Osteocyte (in vitro differentiated cells): ENCODE measurements at regions not wholly inside any gene's neighbourhood (a gene's known extent, or its start where the extent isn't known, plus 50 kb on each side); places are given as distances from the start of the nearest gene placed in this dataset.
"Not testable (repeated sequence)": the region's sequence is repeated elsewhere in the genome, so short reads cannot be mapped to it uniquely, and the experiment has no call there.

Experiments
- DNase-seq: peaks from one replicate; pipeline ENCODE4 v3.0.0; 2021; ENCODE audit warnings: mixed read lengths; ENCODE audit not compliant: unreplicated experiment; ENCODE audit errors: extremely low spot score
- H3K27ac Mint-ChIP-seq: one replicate; pipeline ENCODE4 v1.8.0; 2021; ENCODE audit warnings: mild to moderate bottlenecking, mixed read lengths; ENCODE audit not compliant: unreplicated experiment
- H3K27me3 Mint-ChIP-seq: one replicate; pipeline ENCODE4 v1.8.0; 2021; ENCODE audit warnings: mixed read lengths; ENCODE audit not compliant: unreplicated experiment
- H3K36me3 Mint-ChIP-seq: one replicate; pipeline ENCODE4 v1.8.0; 2021; ENCODE audit warnings: mixed read lengths; ENCODE audit not compliant: unreplicated experiment
- H3K4me1 Mint-ChIP-seq: one replicate; pipeline ENCODE4 v1.8.0; 2021; ENCODE audit warnings: mixed read lengths; ENCODE audit not compliant: unreplicated experiment
- H3K4me3 Mint-ChIP-seq: one replicate; pipeline ENCODE4 v1.8.0; 2021; ENCODE audit warnings: mild to moderate bottlenecking, moderate library complexity, mixed read lengths; ENCODE audit not compliant: unreplicated experiment
- H3K9me3 Mint-ChIP-seq: one replicate; pipeline ENCODE4 v1.8.0; 2021; ENCODE audit warnings: mixed read lengths; ENCODE audit not compliant: unreplicated experiment
- TF ChIP-seq, protein P1 (sequence below): fragments of 200-600 bp; sonication (generic); IDR thresholded peaks from 2 replicates; pipeline ENCODE4 v1.5.0; 2021; ENCODE audit warnings: antibody characterized with exemption, mild to moderate bottlenecking, moderate library complexity

DNA sequence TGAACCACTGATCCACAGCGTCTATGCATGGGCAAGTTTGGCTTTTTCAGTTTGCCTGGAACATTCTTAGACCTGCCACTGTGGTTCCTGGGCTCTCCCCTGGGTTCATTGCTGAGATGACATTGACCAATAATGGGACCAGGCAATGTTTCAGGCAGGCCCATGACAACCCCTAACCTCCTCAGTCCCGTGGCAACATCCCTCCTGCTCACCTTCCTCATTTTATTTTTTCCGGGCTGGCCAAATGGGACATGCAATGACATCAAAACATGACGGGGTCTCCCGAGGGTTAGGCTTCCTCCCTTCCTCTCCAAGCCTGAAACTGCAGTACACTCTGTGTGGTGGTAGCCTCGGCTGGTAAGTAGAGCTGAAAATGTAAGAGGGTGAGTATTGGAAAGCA, 234.0 kb upstream of the RREB1 start:
- H3K27ac Mint-ChIP-seq, result no peak overlapping the region
- H3K36me3 Mint-ChIP-seq, result no peaks in the 10 kb centered on the region
- H3K4me3 Mint-ChIP-seq, result no peak overlapping the region
- H3K27me3 Mint-ChIP-seq, result peaks cover 2% of the 10 kb centered on the region
- peaks cover 6% of the 10 kb centered on the region for H3K9me3 Mint-ChIP-seq
- no peaks in the 10 kb centered on the region for H3K4me1 Mint-ChIP-seq
- DNase-seq, result no peak
- TF ChIP-seq, protein P1, sequence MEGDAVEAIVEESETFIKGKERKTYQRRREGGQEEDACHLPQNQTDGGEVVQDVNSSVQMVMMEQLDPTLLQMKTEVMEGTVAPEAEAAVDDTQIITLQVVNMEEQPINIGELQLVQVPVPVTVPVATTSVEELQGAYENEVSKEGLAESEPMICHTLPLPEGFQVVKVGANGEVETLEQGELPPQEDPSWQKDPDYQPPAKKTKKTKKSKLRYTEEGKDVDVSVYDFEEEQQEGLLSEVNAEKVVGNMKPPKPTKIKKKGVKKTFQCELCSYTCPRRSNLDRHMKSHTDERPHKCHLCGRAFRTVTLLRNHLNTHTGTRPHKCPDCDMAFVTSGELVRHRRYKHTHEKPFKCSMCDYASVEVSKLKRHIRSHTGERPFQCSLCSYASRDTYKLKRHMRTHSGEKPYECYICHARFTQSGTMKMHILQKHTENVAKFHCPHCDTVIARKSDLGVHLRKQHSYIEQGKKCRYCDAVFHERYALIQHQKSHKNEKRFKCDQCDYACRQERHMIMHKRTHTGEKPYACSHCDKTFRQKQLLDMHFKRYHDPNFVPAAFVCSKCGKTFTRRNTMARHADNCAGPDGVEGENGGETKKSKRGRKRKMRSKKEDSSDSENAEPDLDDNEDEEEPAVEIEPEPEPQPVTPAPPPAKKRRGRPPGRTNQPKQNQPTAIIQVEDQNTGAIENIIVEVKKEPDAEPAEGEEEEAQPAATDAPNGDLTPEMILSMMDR, result no peak

DNA sequence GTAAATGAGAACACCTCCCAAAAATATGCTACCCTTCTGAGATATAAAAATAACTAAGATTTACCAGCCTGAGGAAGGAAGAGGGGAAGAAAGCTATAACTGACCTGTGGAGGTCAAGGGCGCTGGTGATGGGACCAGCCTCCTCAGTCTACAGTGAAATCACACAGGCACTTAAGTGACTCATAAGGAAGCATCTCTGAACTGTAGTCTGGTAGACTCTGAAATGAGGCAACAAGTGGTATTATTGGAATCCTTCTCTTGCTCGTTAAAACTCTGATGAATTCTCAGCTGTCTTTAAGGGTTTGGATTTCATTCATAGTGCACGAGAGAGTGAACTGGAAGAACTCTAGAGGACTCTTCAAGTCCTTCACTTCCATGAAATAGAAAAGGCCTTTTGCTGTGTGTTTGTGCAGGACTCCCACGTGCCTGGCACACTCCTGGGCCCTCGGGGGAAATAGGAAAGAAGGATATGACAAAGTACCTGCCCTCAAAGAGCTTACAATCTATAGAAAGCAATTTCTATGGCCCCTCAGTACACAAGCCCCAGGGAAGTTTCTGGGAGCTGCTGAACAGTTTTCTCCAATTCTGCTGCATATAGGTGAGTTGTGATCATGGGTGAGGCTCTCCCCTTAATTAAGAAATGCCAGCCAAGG, 231.8 kb upstream of the RREB1 start:
- peaks cover 2% of the 10 kb centered on the region for H3K27me3 Mint-ChIP-seq
- no peak overlapping the region for H3K27ac Mint-ChIP-seq
- H3K9me3 Mint-ChIP-seq, result no peaks in the 10 kb centered on the region
- TF ChIP-seq, protein P1, result no peak
- no peaks in the 10 kb centered on the region for H3K36me3 Mint-ChIP-seq
- H3K4me1 Mint-ChIP-seq, result no peaks in the 10 kb centered on the region
- no peak overlapping the region for H3K4me3 Mint-ChIP-seq
- DNase-seq, result no peak

DNA sequence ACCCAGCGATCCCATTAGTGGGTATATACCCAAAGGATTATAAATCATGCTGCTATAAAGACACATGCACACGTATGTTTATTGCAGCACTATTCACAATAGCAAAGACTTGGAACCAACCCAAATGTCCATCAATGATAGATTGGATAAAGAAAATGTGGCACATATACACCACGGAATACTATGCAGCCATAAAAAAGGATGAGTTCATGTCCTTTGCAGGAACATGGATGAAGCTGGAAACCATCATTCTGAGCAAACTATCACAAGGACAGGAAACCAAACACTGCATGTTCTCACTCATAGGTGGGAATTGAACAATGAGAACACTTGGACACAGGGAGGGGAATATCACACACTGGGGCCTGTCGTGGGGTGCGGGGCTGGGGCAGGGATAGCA, 230.0 kb upstream of the RREB1 start:
- not testable (repeated sequence) for DNase-seq, H3K27ac Mint-ChIP-seq, H3K36me3 Mint-ChIP-seq, H3K27me3 Mint-ChIP-seq, H3K4me1 Mint-ChIP-seq, H3K4me3 Mint-ChIP-seq, H3K9me3 Mint-ChIP-seq

DNA sequence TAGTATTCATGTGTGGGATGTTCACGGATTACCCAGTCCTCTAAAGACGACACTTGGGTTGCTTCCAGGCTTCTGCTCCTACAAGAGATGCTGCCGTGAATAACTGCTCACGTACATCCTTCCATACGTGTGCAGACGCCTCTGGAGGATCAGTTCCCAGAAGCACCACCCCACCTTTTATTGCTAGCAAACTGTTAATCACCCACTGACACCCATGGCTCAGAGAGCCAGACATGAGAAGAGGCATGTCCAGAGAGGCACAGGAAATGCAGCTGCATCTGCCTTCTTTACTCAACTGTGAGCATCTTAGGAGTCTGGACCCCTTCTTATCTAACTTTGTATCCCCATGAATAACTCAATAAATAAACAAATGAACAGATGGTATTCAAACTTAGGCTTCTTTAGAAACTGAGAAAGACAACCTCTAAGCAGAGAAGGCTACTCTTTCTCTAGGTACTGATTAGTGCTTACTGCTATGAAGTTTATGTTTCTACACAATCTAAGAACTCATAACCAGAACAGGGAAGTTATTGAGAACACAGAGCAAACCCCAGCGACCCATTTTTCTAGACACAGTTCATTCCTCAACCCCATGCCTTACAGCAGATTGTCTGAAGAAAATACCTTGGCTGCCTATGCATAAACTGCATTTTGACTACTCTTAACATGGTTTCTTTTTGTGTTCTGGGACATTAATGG, 228.7 kb upstream of the RREB1 start:
- Mint-ChIP-seq H3K36me3 (no peaks in the 10 kb centered on the region), H3K4me3 (no peak overlapping the region), H3K9me3 (no peaks in the 10 kb centered on the region), H3K27ac (no peak overlapping the region), H3K27me3 (peaks cover 2% of the 10 kb centered on the region), H3K4me1 (no peaks in the 10 kb centered on the region)
- TF ChIP-seq, protein P1, result no peak
- no peak for DNase-seq

DNA sequence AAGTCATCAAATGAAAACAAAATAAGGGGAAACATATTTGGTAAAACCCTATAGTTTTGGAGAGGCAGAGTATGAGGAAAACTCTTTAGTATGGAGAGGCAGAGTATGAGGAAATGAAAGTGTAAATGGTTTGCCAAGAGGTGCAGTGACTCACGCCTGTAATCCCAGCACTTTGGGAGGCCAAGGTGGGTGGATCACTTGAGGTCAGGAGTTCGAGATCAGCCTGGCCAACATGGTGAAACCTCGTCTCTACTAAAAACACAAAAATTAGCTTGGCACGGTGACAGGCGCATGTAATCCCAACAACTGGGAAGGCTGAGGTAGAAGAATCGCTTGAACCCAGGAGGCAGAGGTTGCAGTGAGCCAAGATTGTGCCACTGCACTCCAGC, 228.2 kb upstream of the RREB1 start:
- not testable (repeated sequence) for H3K4me3 Mint-ChIP-seq, DNase-seq, H3K36me3 Mint-ChIP-seq, H3K9me3 Mint-ChIP-seq, H3K4me1 Mint-ChIP-seq, H3K27ac Mint-ChIP-seq, H3K27me3 Mint-ChIP-seq

DNA sequence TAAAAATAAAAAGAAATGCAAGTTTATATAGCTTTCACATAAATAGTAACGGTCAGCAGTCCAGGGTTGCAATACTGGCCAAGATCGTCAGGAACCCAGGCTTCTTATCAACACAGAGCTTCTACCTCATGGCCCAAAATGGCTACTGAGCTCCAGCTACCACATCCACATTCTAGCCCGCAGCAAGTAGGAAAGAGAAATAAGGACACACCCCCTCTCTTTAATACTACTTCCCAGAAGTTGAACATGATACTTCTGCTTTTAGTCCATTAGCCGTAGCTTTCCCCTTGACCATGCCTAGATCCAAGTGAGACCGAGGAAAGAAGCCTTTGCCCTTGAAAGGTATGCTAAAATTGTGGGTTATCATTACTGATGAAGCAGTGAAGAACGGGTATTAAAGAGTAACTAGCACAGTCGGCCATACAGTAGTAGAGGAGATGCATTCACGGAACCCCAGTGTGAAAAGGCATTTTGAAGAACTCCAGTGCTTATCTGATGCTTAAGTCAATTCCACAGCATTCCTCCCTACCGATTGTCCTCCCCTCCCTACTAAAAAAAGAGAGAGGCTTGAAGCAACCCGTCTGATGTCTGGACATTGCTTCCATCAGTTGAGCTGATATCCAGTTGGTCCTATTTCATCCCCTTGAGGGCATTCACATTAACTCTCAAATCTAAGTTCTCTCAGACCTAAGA, 226.9 kb upstream of the RREB1 start:
- Mint-ChIP-seq H3K36me3 (no peaks in the 10 kb centered on the region), H3K4me3 (no peak overlapping the region), H3K9me3 (no peaks in the 10 kb centered on the region), H3K4me1 (no peaks in the 10 kb centered on the region), H3K27me3 (peaks cover 2% of the 10 kb centered on the region), H3K27ac (no peak overlapping the region)
- TF ChIP-seq, protein P1, result no peak
- no peak for DNase-seq
